ENCODE measurements at regions not wholly inside any gene's neighbourhood (a gene's known extent, or its start where the extent isn't known, plus 50 kb on each side); places are given as distances from the start of the nearest gene placed in this dataset.

- H3K9me3 ChIP-seq (ENCODE audit: control insufficient read depth in 2 of 2, insufficient read depth in 1 of 2, low read depth in 1 of 2, low read length in 1 of 2): no peaks in the 10 kb centered on the region
- H3K27me3 ChIP-seq (ENCODE audit: control insufficient read depth in 1 of 2, insufficient read depth in 2 of 2, low read length in 2 of 2): no peaks in the 10 kb centered on the region
- H3K4me3 ChIP-seq (ENCODE audit: low read depth in 1 of 2, low read length in 2 of 2): no peak overlapping the region
- no peaks in the 10 kb centered on the region for H3K4me1 ChIP-seq (ENCODE audit: control insufficient read depth in 2 of 2, insufficient read depth in 2 of 2, low read length in 1 of 2)
- H3K27ac ChIP-seq (ENCODE audit: low read depth in 2 of 2, low read length in 1 of 2): no peak overlapping the region
- WGBS, 2 donors: 69 to 75% methylated on average over 4 of the region's 4 CpGs
- no peaks in the 10 kb centered on the region for H3K36me3 ChIP-seq (ENCODE audit: control insufficient read depth in 2 of 2, insufficient read depth in 2 of 2, low read length in 1 of 2)
Observed at GRCh38 chr10:78560341-78560688, 508.5 kb upstream of the ZMIZ1 start.

- 71 to 76% methylated on average over 2 of the region's 2 CpGs for WGBS, 2 donors
- H3K9me3 ChIP-seq (ENCODE audit: control insufficient read depth in 2 of 2, insufficient read depth in 1 of 2, low read depth in 1 of 2, low read length in 1 of 2): no peaks in the 10 kb centered on the region
Observed at GRCh38 chr10:78563314-78563713, 505.5 kb upstream of the ZMIZ1 start.

GRCh38 chr10:78565841-78566240 is 502.9 kb upstream of the ZMIZ1 start:
- no peak overlapping the region for H3K4me3 ChIP-seq (ENCODE audit: low read depth in 1 of 2, low read length in 2 of 2)
- H3K4me1 ChIP-seq (ENCODE audit: control insufficient read depth in 2 of 2, insufficient read depth in 2 of 2, low read length in 1 of 2): no peaks in the 10 kb centered on the region
- H3K27ac ChIP-seq (ENCODE audit: low read depth in 2 of 2, low read length in 1 of 2): no peak overlapping the region
- H3K9me3 ChIP-seq (ENCODE audit: control insufficient read depth in 2 of 2, insufficient read depth in 1 of 2, low read depth in 1 of 2, low read length in 1 of 2): no peaks in the 10 kb centered on the region
- WGBS, 2 donors: 87% methylated on average over 4 of the region's 4 CpGs
- H3K27me3 ChIP-seq (ENCODE audit: control insufficient read depth in 1 of 2, insufficient read depth in 2 of 2, low read length in 2 of 2): no peaks in the 10 kb centered on the region
- H3K36me3 ChIP-seq (ENCODE audit: control insufficient read depth in 2 of 2, insufficient read depth in 2 of 2, low read length in 1 of 2): no peaks in the 10 kb centered on the region

More at GRCh38 chr10:78563314-78563713, 505.5 kb upstream of the ZMIZ1 start:
- no peaks in the 10 kb centered on the region for H3K36me3 ChIP-seq (ENCODE audit: control insufficient read depth in 2 of 2, insufficient read depth in 2 of 2, low read length in 1 of 2)
- H3K4me1 ChIP-seq (ENCODE audit: control insufficient read depth in 2 of 2, insufficient read depth in 2 of 2, low read length in 1 of 2): no peaks in the 10 kb centered on the region
- no peak overlapping the region for H3K27ac ChIP-seq (ENCODE audit: low read depth in 2 of 2, low read length in 1 of 2)
- H3K27me3 ChIP-seq (ENCODE audit: control insufficient read depth in 1 of 2, insufficient read depth in 2 of 2, low read length in 2 of 2): no peaks in the 10 kb centered on the region
- no peak overlapping the region for H3K4me3 ChIP-seq (ENCODE audit: low read depth in 1 of 2, low read length in 2 of 2)

GRCh38 chr10:78566284-78567111 is 502.3 kb upstream of the ZMIZ1 start:
- H3K36me3 ChIP-seq (ENCODE audit: control insufficient read depth in 2 of 2, insufficient read depth in 2 of 2, low read length in 1 of 2): no peaks in the 10 kb centered on the region
- H3K27me3 ChIP-seq (ENCODE audit: control insufficient read depth in 1 of 2, insufficient read depth in 2 of 2, low read length in 2 of 2): no peaks in the 10 kb centered on the region
- H3K4me3 ChIP-seq (ENCODE audit: low read depth in 1 of 2, low read length in 2 of 2): no peak overlapping the region
- H3K9me3 ChIP-seq (ENCODE audit: control insufficient read depth in 2 of 2, insufficient read depth in 1 of 2, low read depth in 1 of 2, low read length in 1 of 2): no peaks in the 10 kb centered on the region
- H3K4me1 ChIP-seq (ENCODE audit: control insufficient read depth in 2 of 2, insufficient read depth in 2 of 2, low read length in 1 of 2): no peaks in the 10 kb centered on the region
- WGBS, 2 donors: 60 to 68% methylated on average over 8 of the region's 8 CpGs
- no peak overlapping the region for H3K27ac ChIP-seq (ENCODE audit: low read depth in 2 of 2, low read length in 1 of 2)

- no peaks in the 10 kb centered on the region for H3K27me3 ChIP-seq (ENCODE audit: control insufficient read depth in 1 of 2, insufficient read depth in 2 of 2, low read length in 2 of 2)
- H3K4me1 ChIP-seq (ENCODE audit: control insufficient read depth in 2 of 2, insufficient read depth in 2 of 2, low read length in 1 of 2): no peaks in the 10 kb centered on the region
- H3K4me3 ChIP-seq (ENCODE audit: low read depth in 1 of 2, low read length in 2 of 2): no peak overlapping the region
- H3K36me3 ChIP-seq (ENCODE audit: control insufficient read depth in 2 of 2, insufficient read depth in 2 of 2, low read length in 1 of 2): no peaks in the 10 kb centered on the region
- no peak overlapping the region for H3K27ac ChIP-seq (ENCODE audit: low read depth in 2 of 2, low read length in 1 of 2)
- 67 to 68% methylated on average over 10 of the region's 10 CpGs for WGBS, 2 donors
- no peaks in the 10 kb centered on the region for H3K9me3 ChIP-seq (ENCODE audit: control insufficient read depth in 2 of 2, insufficient read depth in 1 of 2, low read depth in 1 of 2, low read length in 1 of 2)
Observed at GRCh38 chr10:78567680-78568455, 500.9 kb upstream of the ZMIZ1 start.

- WGBS, 2 donors: 90 to 96% methylated on average over 2 of the region's 2 CpGs
- H3K27me3 ChIP-seq (ENCODE audit: control insufficient read depth in 1 of 2, insufficient read depth in 2 of 2, low read length in 2 of 2): no peaks in the 10 kb centered on the region
- H3K27ac ChIP-seq (ENCODE audit: low read depth in 2 of 2, low read length in 1 of 2): no peak overlapping the region
- H3K9me3 ChIP-seq (ENCODE audit: control insufficient read depth in 2 of 2, insufficient read depth in 1 of 2, low read depth in 1 of 2, low read length in 1 of 2): no peaks in the 10 kb centered on the region
- H3K4me3 ChIP-seq (ENCODE audit: low read depth in 1 of 2, low read length in 2 of 2): no peak overlapping the region
- no peaks in the 10 kb centered on the region for H3K36me3 ChIP-seq (ENCODE audit: control insufficient read depth in 2 of 2, insufficient read depth in 2 of 2, low read length in 1 of 2)
- H3K4me1 ChIP-seq (ENCODE audit: control insufficient read depth in 2 of 2, insufficient read depth in 2 of 2, low read length in 1 of 2): no peaks in the 10 kb centered on the region
Observed at GRCh38 chr10:78568620-78569019, 500.1 kb upstream of the ZMIZ1 start.

- no peak overlapping the region for H3K4me3 ChIP-seq (ENCODE audit: low read depth in 1 of 2, low read length in 2 of 2)
Observed at GRCh38 chr10:78570633-78571235, 498.0 kb upstream of the ZMIZ1 start.

GRCh38 chr10:78571286-78571685 is 497.5 kb upstream of the ZMIZ1 start:
- Histone ChIP-seq H3K27me3 (ENCODE audit: control insufficient read depth in 1 of 2, insufficient read depth in 2 of 2, low read length in 2 of 2) (no peaks in the 10 kb centered on the region), H3K9me3 (ENCODE audit: control insufficient read depth in 2 of 2, insufficient read depth in 1 of 2, low read depth in 1 of 2, low read length in 1 of 2) (no peaks in the 10 kb centered on the region), H3K27ac (ENCODE audit: low read depth in 2 of 2, low read length in 1 of 2) (no peak overlapping the region), H3K4me1 (ENCODE audit: control insufficient read depth in 2 of 2, insufficient read depth in 2 of 2, low read length in 1 of 2) (no peaks in the 10 kb centered on the region), H3K36me3 (ENCODE audit: control insufficient read depth in 2 of 2, insufficient read depth in 2 of 2, low read length in 1 of 2) (no peaks in the 10 kb centered on the region), H3K4me3 (ENCODE audit: low read depth in 1 of 2, low read length in 2 of 2) (no peak overlapping the region)
- WGBS, 2 donors: 90 to 93% methylated on average over 7 of the region's 7 CpGs

More at GRCh38 chr10:78570633-78571235, 498.0 kb upstream of the ZMIZ1 start:
- WGBS, 2 donors: 78 to 79% methylated on average over 7 of the region's 7 CpGs
- Histone ChIP-seq H3K27me3 (ENCODE audit: control insufficient read depth in 1 of 2, insufficient read depth in 2 of 2, low read length in 2 of 2) (no peaks in the 10 kb centered on the region), H3K36me3 (ENCODE audit: control insufficient read depth in 2 of 2, insufficient read depth in 2 of 2, low read length in 1 of 2) (no peaks in the 10 kb centered on the region), H3K27ac (ENCODE audit: low read depth in 2 of 2, low read length in 1 of 2) (no peak overlapping the region), H3K4me1 (ENCODE audit: control insufficient read depth in 2 of 2, insufficient read depth in 2 of 2, low read length in 1 of 2) (no peaks in the 10 kb centered on the region), H3K9me3 (ENCODE audit: control insufficient read depth in 2 of 2, insufficient read depth in 1 of 2, low read depth in 1 of 2, low read length in 1 of 2) (no peaks in the 10 kb centered on the region)

GRCh38 chr10:78571891-78572290 is 496.9 kb upstream of the ZMIZ1 start:
- no peaks in the 10 kb centered on the region for H3K27me3 ChIP-seq (ENCODE audit: control insufficient read depth in 1 of 2, insufficient read depth in 2 of 2, low read length in 2 of 2)
- no peaks in the 10 kb centered on the region for H3K4me1 ChIP-seq (ENCODE audit: control insufficient read depth in 2 of 2, insufficient read depth in 2 of 2, low read length in 1 of 2)
- no peaks in the 10 kb centered on the region for H3K9me3 ChIP-seq (ENCODE audit: control insufficient read depth in 2 of 2, insufficient read depth in 1 of 2, low read depth in 1 of 2, low read length in 1 of 2)
- H3K27ac ChIP-seq (ENCODE audit: low read depth in 2 of 2, low read length in 1 of 2): no peak overlapping the region
- no peak overlapping the region for H3K4me3 ChIP-seq (ENCODE audit: low read depth in 1 of 2, low read length in 2 of 2)
- 73 to 76% methylated on average over 1 of the region's 1 CpG for whole genome bisulfite sequencing, 2 donors
- H3K36me3 ChIP-seq (ENCODE audit: control insufficient read depth in 2 of 2, insufficient read depth in 2 of 2, low read length in 1 of 2): no peaks in the 10 kb centered on the region

Data from esophagus (tissue), 2 donors.